ENCODE measurements at regions not wholly inside any gene's neighbourhood (a gene's known extent, or its start where the extent isn't known, plus 50 kb on each side); places are given as distances from the start of the nearest gene placed in this dataset.

- peaks cover 3% of the 10 kb centered on the region for H3K4me1 ChIP-seq (ENCODE audit: low read depth)
- DNase-seq (no peak), ATAC-seq (no peak)
- intact Hi-C loops (cut with DNase I, micrococcal nuclease): loop anchor here in 1 of 2 donors (5.0 kb wide), 1 partner anchor 137 kb away; no protein-coding TSS in a partner anchor
- H3K9me3 ChIP-seq: no peaks in the 10 kb centered on the region
- no peak overlapping the region for H3K4me3 ChIP-seq
- TF ChIP-seq CTCF (IDR thresholded peaks at IDR 0.05): no peak
- no peaks in the 10 kb centered on the region for H3K36me3 ChIP-seq (ENCODE audit: low read depth)
Observed at GRCh38 chr9:615756-616155, 225.7 kb upstream of the DMRT1 start.

- peak in 1 of 3 donors; percentile 56 for DNase-seq
- intact Hi-C loops (cut with DNase I, micrococcal nuclease): loop anchor here in 1 of 2 donors (5.0 kb wide), 1 partner anchor 136 kb away; no protein-coding TSS in a partner anchor
- H3K9me3 ChIP-seq: no peaks in the 10 kb centered on the region
- TF ChIP-seq CTCF (IDR thresholded peaks at IDR 0.05): no peak
- peak; percentile 76 for ATAC-seq
- H3K4me1 ChIP-seq (ENCODE audit: low read depth): peaks cover 3% of the 10 kb centered on the region
- H3K36me3 ChIP-seq (ENCODE audit: low read depth): no peaks in the 10 kb centered on the region
- no peak overlapping the region for H3K4me3 ChIP-seq
Observed at GRCh38 chr9:616694-617093, 224.8 kb upstream of the DMRT1 start.

- H3K4me1 ChIP-seq (ENCODE audit: low read depth): peaks cover 3% of the 10 kb centered on the region
- DNase-seq (no peak), ATAC-seq (no peak)
- no peaks in the 10 kb centered on the region for H3K9me3 ChIP-seq
- intact Hi-C loops (cut with DNase I, micrococcal nuclease): loop anchor here in 1 of 2 donors (5.0 kb wide), 1 partner anchor 135 kb away; no protein-coding TSS in a partner anchor
- no peaks in the 10 kb centered on the region for H3K36me3 ChIP-seq (ENCODE audit: low read depth)
- TF ChIP-seq CTCF (IDR thresholded peaks at IDR 0.05): no peak
- H3K4me3 ChIP-seq: no peak overlapping the region
Observed at GRCh38 chr9:617445-618085, 223.9 kb upstream of the DMRT1 start.

GRCh38 chr9:618478-618877, 223.0 kb upstream of the DMRT1 start:
- no peak for DNase-seq
- Histone ChIP-seq H3K4me3 (no peak overlapping the region), H3K4me1 (ENCODE audit: low read depth) (peaks cover 3% of the 10 kb centered on the region), H3K9me3 (no peaks in the 10 kb centered on the region), H3K36me3 (ENCODE audit: low read depth) (no peaks in the 10 kb centered on the region)
- intact Hi-C loops (cut with DNase I, micrococcal nuclease): loop anchor here in 1 of 2 donors (5.0 kb wide), 1 partner anchor 134 kb away; no protein-coding TSS in a partner anchor
- TF ChIP-seq CTCF (IDR thresholded peaks at IDR 0.05): no peak
- ATAC-seq: no peak

- DNase-seq: no peak
- Histone ChIP-seq H3K36me3 (ENCODE audit: low read depth) (no peaks in the 10 kb centered on the region), H3K4me3 (no peak overlapping the region), H3K4me1 (ENCODE audit: low read depth) (peaks cover 2% of the 10 kb centered on the region), H3K9me3 (no peaks in the 10 kb centered on the region)
- no peak for TF ChIP-seq CTCF (IDR thresholded peaks at IDR 0.05)
- ATAC-seq: no peak
- intact Hi-C loops (cut with DNase I, micrococcal nuclease): no loop called here
Observed at GRCh38 chr9:621201-621855, 220.2 kb upstream of the DMRT1 start.
